ENCODE measurements at regions not wholly inside any gene's neighbourhood (a gene's known extent, or its start where the extent isn't known, plus 50 kb on each side); places are given as distances from the start of the nearest gene placed in this dataset.

DNA sequence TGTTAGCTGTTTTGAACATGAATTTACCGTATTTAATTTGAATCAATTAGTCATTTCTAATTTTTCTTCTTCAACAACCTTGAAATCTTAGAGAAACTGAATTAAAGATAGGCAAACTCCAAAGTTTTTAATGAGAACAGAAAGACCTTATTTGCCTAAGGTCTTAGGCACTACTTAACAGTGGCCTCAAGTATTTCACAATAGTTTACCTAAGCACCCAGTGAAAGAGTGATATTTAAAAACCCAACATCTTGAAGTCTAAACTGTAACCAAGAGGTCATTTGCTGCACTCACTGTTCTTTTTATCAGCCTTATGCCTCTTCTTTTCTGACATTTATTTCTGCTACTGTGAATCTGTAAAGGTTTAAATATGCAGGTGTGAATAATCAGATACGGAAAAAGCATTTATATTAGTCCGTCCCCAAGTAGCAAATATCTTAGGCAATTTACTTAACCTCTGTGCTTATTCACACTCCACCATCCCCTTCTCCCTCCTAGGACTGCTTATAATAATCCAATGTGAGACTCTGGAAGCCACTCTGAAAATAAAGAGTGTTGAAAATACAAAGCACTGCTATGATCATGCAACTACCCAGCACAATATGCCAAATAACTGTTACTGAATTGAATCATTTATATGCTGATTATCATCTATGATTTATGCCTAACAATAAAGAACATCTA is 105.7 kb downstream of the ELAPOR2 start:
- TF ChIP-seq EP300 (IDR thresholded peaks at IDR 0.05; ENCODE audit: low read depth) (no peak), POLR2AphosphoS5 (IDR thresholded peaks at IDR 0.05) (no peak)
- TF ChIP-seq, protein P1, sequence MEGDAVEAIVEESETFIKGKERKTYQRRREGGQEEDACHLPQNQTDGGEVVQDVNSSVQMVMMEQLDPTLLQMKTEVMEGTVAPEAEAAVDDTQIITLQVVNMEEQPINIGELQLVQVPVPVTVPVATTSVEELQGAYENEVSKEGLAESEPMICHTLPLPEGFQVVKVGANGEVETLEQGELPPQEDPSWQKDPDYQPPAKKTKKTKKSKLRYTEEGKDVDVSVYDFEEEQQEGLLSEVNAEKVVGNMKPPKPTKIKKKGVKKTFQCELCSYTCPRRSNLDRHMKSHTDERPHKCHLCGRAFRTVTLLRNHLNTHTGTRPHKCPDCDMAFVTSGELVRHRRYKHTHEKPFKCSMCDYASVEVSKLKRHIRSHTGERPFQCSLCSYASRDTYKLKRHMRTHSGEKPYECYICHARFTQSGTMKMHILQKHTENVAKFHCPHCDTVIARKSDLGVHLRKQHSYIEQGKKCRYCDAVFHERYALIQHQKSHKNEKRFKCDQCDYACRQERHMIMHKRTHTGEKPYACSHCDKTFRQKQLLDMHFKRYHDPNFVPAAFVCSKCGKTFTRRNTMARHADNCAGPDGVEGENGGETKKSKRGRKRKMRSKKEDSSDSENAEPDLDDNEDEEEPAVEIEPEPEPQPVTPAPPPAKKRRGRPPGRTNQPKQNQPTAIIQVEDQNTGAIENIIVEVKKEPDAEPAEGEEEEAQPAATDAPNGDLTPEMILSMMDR (IDR thresholded peaks at IDR 0.05), result no peak
- Histone ChIP-seq H3K27ac (no peak overlapping the region), H3K4me1 (no peaks in the 10 kb centered on the region), H3K36me3 (no peaks in the 10 kb centered on the region), H3K27me3 (no peaks in the 10 kb centered on the region), H3K9me3 (no peaks in the 10 kb centered on the region), H3K4me3 (no peak overlapping the region)
- in situ Hi-C loops (cut with MboI; ENCODE audit: low pct_ligation_motif_present in 1 of 4, low pct_unique_long_range_greater_than_20kb in 1 of 4, low sequenced_read_pairs in 3 of 4) (no loop called here), intact Hi-C loops (cut with DNase I; ENCODE audit: low total_unique reads) (no loop called here)
- 85% methylated on average over 1 to 3 of the region's 3 CpGs for WGBS, 2 donors (ENCODE audit: low coverage in 1 of 2)
- no peak for DNase-seq

DNA sequence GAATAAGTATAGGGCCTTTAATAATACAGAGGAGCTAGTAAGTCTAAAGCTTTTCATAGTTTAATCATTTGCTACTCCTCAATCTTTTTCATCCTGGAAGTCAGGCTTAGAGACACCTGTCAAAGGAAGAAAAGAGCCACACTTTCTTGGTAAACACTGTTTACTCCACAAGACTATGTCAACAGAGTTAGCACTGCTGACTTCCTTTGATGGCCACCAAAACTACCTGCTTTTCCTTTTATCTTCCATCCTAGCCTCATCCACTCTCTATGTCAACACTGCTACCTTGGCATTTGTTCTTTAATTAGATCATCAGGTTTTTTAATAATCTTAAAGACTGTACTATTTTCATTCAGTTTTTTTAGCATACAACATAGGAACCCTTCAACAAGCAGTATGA is 106.2 kb downstream of the ELAPOR2 start:
- Histone ChIP-seq H3K27ac (no peak overlapping the region), H3K36me3 (no peaks in the 10 kb centered on the region), H3K9me3 (no peaks in the 10 kb centered on the region), H3K27me3 (no peaks in the 10 kb centered on the region), H3K4me3 (no peak overlapping the region), H3K4me1 (no peaks in the 10 kb centered on the region)
- TF ChIP-seq EP300 (IDR thresholded peaks at IDR 0.05; ENCODE audit: low read depth) (no peak), POLR2A (IDR thresholded peaks at IDR 0.05) (no peak)
- TF ChIP-seq, protein P1 (IDR thresholded peaks at IDR 0.05), result no peak
- in situ Hi-C loops (cut with MboI; ENCODE audit: low pct_ligation_motif_present in 1 of 4, low pct_unique_long_range_greater_than_20kb in 1 of 4, low sequenced_read_pairs in 3 of 4), result no loop called here
- intact Hi-C loops (cut with DNase I; ENCODE audit: low total_unique reads), result no loop called here
- DNase-seq, result no peak

DNA sequence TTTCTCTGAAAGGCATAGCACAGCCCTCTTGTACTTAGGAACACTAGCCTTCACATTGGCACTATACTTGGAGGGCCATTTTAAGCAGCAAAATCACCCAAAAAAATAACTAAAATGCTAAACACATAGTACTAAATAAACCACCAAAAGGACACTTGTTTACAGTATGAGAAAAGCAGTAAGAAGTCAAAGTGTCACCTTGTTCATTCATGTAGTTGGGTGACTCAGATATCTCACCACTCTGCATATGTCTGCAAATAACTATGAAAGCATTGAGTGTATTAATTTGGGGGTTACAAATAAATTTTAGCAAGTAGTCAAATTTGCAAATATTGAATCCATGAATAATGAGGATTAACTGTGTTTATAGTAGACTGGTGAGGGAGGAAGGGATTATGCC is 107.6 kb downstream of the ELAPOR2 start:
- intact Hi-C loops (cut with DNase I; ENCODE audit: low total_unique reads), result no loop called here

DNA sequence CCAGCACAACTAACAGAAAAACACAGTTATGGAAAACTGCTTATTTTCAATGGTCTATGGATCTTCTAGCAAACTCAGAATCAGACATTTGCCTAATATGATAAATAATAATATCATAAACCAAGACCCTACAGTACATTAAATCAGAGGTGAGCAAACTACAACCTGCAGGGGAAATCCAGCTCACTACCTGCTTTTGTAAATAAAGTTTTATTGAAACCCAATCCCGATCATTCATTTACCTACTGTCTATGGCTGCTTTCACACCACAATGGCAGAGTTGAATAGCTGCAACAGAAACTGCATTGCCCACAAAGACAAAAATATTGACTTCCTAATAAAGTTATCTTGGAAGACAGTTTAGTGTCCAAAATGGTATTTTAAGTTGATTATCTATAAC is 108.5 kb downstream of the ELAPOR2 start:
- WGBS, 2 donors (ENCODE audit: low coverage in 1 of 2), result 70 to 97% methylated on average over 1 of the region's 1 CpG

More for the DNA sequence above, 107.6 kb downstream of the ELAPOR2 start:
- TF ChIP-seq, protein P1 (IDR thresholded peaks at IDR 0.05), result no peak
- TF ChIP-seq EP300 (IDR thresholded peaks at IDR 0.05; ENCODE audit: low read depth), result no peak
- H3K36me3 ChIP-seq, result no peaks in the 10 kb centered on the region
- no peaks in the 10 kb centered on the region for H3K27me3 ChIP-seq
- in situ Hi-C loops (cut with MboI; ENCODE audit: low pct_ligation_motif_present in 1 of 4, low pct_unique_long_range_greater_than_20kb in 1 of 4, low sequenced_read_pairs in 3 of 4), result no loop called here
- no peak overlapping the region for H3K4me3 ChIP-seq
- no peak for DNase-seq
- no peaks in the 10 kb centered on the region for H3K9me3 ChIP-seq
- H3K27ac ChIP-seq, result no peak overlapping the region
- H3K4me1 ChIP-seq, result no peaks in the 10 kb centered on the region

More for the DNA sequence above, 108.5 kb downstream of the ELAPOR2 start:
- Histone ChIP-seq H3K27ac (no peak overlapping the region), H3K4me3 (no peak overlapping the region), H3K4me1 (no peaks in the 10 kb centered on the region), H3K27me3 (no peaks in the 10 kb centered on the region), H3K9me3 (no peaks in the 10 kb centered on the region), H3K36me3 (no peaks in the 10 kb centered on the region)
- TF ChIP-seq EP300 (IDR thresholded peaks at IDR 0.05; ENCODE audit: low read depth), result no peak
- no peak for TF ChIP-seq POLR2AphosphoS5 (IDR thresholded peaks at IDR 0.05)
- TF ChIP-seq, protein P1 (IDR thresholded peaks at IDR 0.05), result no peak
- intact Hi-C loops (cut with DNase I; ENCODE audit: low total_unique reads) (no loop called here), in situ Hi-C loops (cut with MboI; ENCODE audit: low pct_ligation_motif_present in 1 of 4, low pct_unique_long_range_greater_than_20kb in 1 of 4, low sequenced_read_pairs in 3 of 4) (no loop called here)
- no peak for DNase-seq

Measured in transverse colon (tissue), 4 donors.